HG03521 (cell line): ENCODE measurements at regions not wholly inside any gene's neighbourhood (a gene's known extent, or its start where the extent isn't known, plus 50 kb on each side); places are given as distances from the start of the nearest gene placed in this dataset.
"Not testable (repeated sequence)": the region's sequence is repeated elsewhere in the genome, so short reads cannot be mapped to it uniquely, and the experiment has no call there.

ENCODE experiments used
- ATAC-seq: cut with Tn5 transposase; IDR thresholded peaks from one replicate; pipeline ENCODE4 v1.9.1; 2021; ENCODE audit warnings: mild to moderate bottlenecking, moderate library complexity; ENCODE audit not compliant: unreplicated experiment

- no peak for ATAC-seq
These were observed 87.0 kb upstream of the CCL21 start for GRCh38 chr9:34796924-34797323.

- no peak for ATAC-seq
These were observed 83.5 kb upstream of the CCL21 start for GRCh38 chr9:34793428-34793827.

DNA sequence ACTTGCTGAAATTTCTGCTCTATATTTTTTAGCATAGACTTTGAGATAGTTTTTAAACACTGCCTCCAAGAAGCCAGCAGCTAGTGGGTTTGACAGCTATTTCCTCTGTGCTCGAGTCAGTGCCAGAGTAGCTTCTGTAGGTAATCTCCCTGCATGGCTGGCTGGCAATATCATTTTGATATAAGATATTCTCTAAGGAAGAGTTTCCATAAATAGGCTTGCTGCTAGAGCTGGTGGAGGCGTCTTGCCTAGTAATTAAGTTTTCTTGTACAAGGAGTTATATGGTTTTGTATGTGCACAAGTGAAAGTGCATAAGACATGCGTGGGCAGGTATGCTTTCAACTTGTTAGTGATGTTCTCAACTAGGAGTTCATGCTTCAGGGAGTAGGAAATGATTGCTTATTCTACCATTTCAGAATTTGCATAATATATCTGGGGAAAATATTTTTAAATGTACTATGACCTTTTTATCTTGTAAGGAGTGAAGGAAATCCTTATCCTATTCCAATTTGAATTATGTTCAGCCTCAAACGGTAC is 74.1 kb upstream of the CCL21 start:
- ATAC-seq: no peak

GRCh38 chr9:34782372-34782771 is 72.4 kb upstream of the CCL21 start:
- no peak for ATAC-seq

- no peak for ATAC-seq
These were observed 67.7 kb upstream of the CCL21 start for GRCh38 chr9:34777666-34778065.

DNA sequence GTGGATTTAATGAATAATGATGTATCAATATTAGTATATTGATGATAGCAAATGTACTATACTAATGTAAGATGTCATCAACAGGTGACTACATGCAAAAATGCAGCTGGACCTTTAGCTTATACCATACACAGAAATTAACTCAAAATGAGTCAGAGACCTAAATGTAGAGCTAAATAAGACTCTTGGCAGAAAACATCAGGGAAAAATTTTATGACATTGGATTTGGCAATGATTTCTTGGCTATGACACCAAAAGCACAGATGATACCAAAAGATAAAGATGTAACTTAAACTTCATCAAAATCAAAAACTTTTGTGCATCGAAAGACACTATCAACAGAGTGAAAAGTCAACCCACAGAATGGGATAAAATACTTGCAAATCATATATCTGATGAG is 64.0 kb upstream of the CCL21 start:
- ATAC-seq: no peak

DNA sequence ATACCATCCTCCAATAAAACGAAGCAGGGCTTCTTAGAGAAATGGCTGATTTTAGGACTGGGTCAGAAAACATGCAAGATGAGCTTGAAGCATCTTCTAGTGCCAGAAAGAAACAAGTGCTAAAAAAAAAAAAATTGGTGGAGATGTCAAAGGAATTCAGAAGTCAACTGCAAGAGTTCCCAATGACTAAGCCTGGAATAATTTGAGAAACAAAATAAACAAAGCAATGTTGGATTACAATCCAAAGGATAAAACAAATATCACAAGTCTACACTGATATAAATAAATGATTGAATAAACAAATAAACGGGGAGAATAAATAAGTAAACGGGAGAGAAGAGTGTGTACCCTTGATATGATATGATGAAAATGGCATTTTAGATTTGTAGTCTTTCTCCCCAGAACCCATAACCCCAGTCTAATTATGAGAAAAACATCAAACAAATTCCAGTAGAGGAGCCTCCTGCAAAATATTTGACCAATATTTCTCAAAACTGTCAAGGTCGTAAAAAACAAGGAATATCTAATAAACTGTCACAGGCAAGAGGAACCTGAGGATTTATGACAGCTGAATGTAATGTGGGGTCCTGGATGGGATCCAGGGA is 63.5 kb upstream of the CCL21 start:
- ATAC-seq: no peak

DNA sequence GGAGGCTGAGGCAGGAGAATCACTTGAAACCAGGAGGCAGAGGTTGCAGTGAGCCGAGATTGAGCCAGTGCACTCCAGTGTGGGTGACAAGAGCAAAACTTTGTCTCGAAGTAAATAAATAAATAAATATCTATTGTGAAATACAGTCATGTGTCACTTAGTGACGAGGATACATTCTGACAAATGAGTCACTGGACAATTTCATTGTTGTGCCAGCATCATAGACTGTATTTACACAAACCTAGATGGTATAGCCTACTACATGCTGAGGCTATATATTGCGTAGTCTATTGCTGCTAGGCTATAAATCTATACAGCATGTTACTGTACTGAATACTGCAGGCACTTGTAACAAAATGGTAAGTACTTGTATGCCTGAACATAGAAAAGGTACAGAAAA is 61.1 kb upstream of the CCL21 start:
- no peak for ATAC-seq

DNA sequence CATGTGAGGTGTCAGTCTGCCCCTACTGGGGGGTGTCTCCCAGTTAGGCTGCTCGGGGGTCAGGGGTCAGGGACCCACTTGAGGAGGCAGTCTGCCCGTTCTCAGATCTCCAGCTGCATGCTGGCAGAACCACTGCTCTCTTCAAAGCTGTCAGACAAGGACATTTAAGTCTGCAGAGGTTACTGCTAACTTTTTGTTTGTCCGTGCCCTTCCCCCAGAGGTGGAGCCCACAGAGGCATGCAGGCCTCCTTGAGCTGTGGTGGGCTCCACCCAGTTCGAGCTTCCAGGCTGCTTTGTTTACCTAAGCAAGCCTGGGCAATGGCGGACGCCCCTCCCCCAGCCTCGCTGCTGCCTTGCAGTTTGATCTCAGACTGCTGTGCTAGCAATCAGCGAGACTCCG is 57.2 kb upstream of the CCL21 start:
- not testable (repeated sequence) for ATAC-seq

DNA sequence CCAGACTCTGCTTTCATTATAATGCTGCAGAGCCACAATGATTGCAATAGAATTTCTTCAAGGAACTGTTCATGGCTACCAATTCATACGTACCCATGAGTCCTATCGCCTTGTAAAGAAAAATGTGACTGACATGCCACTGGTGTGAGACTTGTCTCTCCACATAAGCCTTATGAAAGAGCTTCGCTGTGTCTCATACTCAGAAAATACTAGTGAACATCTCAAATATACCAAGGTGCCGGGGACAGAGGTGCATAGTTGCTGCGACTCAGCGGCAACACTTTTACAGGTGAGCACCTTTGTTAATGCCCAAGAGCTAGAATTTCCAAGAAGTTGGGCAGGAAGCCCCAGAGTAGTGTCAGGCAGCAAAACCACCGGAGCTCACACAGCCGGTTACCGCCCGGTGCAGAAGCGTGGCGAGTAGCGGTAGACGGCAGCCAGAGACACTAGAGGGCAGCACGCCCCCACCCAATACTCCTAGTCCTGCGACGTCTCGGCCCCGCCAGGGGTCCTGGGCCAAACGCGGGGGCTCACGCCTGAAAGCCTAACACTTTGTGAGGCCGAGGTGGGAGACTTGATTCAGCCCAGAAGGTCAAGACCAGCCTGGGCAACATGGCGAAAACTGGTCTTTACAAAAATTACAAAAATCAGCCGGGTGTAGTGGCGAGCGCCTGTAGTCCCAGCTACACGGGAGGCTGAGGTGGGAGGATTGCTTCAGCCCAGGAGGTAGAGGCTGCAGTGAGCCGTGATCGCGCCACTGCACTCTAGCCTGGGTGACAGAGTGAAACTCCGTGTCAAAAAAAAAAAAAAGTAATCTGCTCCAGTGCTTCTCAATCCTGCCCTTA is 50.5 kb upstream of the CCL21 start:
- not testable (repeated sequence) for ATAC-seq
